ENCODE measurements at regions not wholly inside any gene's neighbourhood (a gene's known extent, or its start where the extent isn't known, plus 50 kb on each side); places are given as distances from the start of the nearest gene placed in this dataset.
A peak's percentile ranks its signal among the peaks of the same experiment; 100 is the strongest.

DNA sequence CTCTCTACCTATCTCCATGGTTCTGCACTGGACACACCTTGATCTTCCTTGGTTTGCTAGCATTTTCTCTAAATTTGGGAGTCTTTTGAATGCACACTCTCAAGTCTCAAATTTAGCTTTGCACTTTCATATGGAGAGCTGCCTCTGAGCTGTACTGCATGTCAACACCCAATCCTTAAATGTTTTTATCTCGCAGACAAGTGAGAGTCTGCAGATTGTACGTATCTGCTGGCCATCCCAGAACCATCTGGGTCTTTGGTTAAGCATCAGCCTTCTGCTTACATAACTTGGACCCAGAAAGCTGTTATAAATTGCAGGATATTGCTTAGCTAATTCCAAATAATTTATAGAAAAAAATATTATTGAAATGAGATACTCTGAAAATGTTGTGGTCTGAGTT is 111.4 kb upstream of the GRAMD2B start:
- DNase-seq (ENCODE audit: low spot score), result no peak

DNA sequence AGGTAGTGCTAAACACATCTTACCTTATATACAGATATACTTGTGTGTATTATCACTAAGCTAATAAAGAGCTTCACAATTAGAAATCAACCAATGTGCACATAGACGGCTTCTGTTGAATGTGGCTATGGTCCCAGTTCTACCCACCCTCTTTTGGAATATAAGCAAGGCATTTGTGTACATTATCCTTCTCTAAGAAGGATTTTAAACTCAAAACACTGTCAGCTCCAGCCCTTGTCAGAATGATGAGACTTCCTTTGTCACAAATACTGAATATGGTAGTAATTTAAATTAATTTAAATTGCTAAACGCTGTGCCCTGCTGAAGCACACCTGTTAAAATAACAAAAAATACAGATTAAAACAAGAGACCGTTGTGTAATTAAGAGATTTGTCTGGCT is 107.9 kb upstream of the GRAMD2B start:
- DNase-seq (ENCODE audit: low spot score), result no peak

DNA sequence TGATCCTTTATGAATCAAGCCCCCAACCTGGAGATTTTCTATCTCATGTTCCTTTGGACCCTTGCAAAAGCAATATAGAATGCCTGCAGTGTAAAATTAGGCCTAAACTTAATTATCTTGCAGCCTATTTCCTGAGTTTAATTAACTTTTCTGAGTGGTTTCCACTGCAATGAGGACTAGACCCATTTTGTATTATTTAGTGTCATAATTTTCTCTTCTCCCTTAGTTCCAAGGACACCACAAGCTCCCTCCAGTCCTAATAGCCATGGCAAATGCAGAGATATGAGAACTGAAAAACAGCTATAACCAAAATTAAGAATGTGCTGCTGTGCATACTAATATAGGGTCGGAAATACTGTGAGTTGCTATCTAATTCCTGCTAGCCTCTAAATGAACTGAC is 90.9 kb upstream of the GRAMD2B start:
- DNase-seq (ENCODE audit: low spot score), result no peak

- DNase-seq (ENCODE audit: low spot score), result no peak
These were observed 88.4 kb upstream of the GRAMD2B start for GRCh38 chr5:126334760-126335159.

DNA sequence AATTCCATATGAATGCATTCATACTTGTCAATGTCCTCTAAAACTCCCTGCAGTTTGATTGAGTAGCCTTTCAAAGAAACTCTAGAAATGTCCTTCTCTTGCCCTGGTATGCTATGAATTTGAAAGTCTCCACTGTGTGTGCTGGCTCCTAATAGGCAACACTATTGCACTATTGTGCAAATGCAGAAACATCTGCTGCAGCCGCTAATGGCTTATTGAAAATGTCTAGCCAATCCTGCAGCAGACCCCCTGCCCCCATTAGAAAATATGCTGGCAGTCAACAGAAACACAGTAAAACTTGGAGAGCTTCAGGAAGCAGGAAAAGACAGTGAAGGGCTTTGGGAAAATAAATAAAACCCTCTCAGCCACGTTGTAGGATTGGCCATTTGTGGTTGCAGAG is 87.3 kb upstream of the GRAMD2B start:
- no peak for DNase-seq (ENCODE audit: low spot score)

DNA sequence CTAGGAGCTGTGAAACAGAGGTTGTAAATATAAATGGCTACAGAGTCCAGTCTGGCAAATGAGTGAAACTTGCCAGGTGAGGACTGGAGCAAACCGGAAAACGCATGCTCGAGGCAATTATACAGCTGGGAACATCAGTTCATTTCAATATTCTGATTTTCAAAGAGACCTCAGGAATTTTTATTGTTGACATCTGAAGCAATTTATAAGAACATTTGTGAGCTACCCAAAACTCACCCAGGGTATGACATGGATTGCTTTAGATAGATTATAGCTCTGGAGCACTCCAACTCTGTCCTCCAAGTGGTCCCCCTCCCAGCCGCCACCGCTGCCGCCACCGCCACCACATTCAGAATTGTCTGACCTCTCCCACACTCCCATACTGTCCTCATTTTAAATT is 84.6 kb upstream of the GRAMD2B start:
- no peak for DNase-seq (ENCODE audit: low spot score)

- DNase-seq (ENCODE audit: low spot score), result peak; percentile 75
These were observed 83.9 kb upstream of the GRAMD2B start for GRCh38 chr5:126339215-126339805.

- DNase-seq (ENCODE audit: low spot score), result peak; percentile 58
These were observed 81.1 kb upstream of the GRAMD2B start for GRCh38 chr5:126341906-126342630.

DNA sequence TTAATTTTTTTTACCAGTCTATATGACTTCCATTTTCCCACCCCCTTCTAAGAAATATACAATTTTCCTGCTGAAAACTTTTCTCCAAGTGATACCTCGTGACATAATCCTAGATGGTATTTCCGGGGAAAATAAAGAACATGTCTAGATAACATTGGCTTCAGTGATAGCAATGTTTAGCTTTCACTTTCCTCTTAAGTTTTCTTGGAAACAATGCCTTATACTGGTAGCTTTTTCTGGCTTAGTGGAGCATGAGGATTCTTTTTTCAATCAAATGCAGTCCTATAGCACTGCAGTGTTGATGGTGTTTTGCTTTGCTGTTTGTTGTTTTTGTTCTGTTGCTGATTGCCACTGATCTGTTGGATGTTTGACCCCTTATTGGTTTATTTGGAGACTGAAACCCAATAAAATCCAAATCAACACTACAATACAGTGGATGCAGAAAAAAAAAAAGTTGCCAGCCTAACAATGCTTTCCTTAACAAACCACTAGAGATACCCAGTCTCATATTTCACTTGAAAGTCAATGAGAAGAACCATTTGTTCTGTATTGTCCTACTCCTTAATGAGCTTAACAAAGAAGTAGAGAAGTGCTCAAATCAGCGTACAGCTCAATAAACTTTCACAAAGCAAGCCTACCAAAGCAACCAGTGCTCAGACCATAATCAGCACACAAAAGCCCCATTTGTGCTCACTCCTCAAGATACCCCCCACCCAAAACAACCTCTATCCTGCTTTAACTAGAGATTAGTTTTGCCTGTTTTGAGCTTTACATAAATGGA is 74.2 kb upstream of the GRAMD2B start:
- no peak for DNase-seq (ENCODE audit: low spot score)

DNA sequence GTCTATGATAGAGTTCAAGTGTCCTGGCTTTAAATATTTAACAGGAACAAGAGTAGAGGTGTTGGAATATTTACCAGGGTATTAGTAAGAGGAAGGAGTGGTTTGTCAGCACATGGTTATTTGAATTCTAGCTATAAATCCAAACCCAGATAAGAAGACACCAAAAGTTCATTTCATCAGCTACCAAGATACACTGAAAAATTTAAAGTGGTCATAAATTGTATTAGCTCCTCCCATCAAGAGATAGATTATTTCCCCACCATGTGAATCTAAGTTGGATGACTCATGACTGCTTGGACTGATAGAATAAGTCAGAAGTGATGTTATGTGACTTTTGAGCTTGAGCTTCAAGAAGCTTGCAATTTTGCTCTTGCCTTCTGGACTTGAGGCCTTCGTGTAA is 72.1 kb upstream of the GRAMD2B start:
- DNase-seq (ENCODE audit: low spot score), result peak; percentile 68

DNA sequence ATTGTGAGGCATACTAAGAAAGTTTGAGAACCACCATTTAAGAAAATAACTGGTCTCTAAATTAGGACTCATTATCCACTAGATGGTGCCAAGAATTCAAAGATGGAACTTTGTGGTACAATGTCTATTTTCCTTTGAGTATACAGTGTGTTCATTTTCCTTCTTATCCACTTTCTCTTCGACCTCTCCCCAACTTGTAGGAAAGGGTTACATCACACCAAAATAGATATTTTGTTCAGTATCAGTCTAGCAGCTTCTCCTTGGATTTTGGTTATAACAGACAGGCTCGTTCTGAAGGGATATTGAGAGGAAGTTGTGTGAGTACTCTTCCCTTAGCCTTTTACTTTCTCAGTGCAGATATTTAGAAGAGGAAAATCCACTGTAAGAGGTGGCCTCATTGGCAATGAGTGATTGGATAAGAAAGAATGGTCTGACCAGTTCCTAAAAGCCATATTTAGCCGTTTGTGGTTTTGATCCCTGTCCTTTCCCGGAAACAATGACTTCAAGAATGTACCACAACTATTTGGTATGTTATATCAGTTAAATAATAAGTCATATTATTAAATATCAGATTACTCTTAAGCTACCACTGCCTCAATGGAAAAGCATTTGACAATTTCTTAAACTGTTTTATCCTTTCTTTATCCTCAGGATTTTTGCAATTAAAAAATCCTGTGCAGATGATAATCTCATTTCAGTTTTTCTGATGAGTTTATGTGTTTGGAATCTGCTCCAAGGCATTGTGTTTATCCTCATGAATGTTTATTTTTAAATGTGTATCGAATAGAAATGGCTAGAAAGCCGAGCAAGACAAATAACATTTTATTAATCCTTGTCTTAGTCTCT is 69.0 kb upstream of the GRAMD2B start:
- peak; percentile 95 for DNase-seq (ENCODE audit: low spot score)

DNA sequence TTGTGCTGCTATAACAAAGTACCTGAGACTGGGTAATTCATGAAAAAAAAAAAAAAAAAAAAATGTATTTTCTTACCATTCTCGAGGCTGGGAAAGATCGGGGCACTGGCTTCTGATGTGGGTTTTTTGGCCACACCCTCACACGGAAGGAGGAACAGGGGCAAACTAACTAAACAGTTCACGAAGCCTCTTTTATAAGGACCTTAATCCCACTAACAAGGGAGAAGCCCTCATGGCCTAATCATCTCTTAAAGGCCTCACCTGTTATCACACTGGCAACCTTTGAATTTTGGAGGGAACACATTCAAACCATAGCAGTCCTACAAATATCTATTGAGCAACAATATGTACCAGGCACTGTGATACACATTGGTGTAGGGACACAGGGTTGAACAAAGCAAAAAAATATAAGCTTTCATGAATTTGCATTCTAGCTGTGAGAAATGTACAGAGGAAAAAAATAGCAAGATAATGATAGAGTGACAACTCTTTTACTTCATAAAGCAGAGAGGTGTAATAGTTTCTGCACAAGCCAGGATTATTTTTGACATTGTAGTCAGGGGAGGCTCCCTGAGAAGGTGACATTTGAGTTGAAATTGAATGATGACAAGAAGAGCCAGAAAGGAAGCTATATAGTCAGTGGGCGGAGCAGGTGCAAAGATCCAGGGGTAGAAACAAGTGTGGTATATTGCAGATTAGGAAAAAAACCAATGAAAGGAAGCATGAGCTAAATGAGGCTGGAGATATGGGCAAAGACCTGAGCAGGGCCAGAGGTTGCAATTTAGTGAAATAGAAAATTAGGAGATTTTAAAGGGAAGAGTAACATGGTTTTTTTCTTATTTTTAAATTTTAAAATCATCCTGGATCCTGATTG is 68.1 kb upstream of the GRAMD2B start:
- no peak for DNase-seq (ENCODE audit: low spot score)

- DNase-seq (ENCODE audit: low spot score), result peak; percentile 61
These were observed 67.3 kb upstream of the GRAMD2B start for GRCh38 chr5:126355940-126356339.

- no peak for DNase-seq (ENCODE audit: low spot score)
These were observed 65.4 kb upstream of the GRAMD2B start for GRCh38 chr5:126357585-126358342.

DNA sequence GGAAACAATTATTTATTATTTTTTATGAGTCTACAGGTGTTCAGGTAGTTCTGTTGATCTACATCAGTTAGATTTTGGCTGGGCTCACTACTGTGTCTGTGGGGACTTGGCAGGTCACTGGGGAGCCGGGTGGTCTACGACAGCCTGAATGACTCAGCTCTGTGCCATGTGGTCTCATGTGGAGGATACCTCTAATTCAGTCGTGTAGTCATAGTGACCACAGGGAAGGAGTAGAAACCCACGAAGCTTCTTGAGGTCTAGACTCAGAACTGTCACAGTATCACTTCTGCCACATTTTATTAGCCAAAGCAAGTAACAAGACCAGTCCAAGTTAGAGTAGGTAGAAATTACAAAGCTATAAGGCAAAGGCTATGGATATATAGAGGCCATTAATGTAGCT is 64.7 kb upstream of the GRAMD2B start:
- peak; percentile 82 for DNase-seq (ENCODE audit: low spot score)

GRCh38 chr5:126359884-126360283 is 63.3 kb upstream of the GRAMD2B start:
- no peak for DNase-seq (ENCODE audit: low spot score)

DNA sequence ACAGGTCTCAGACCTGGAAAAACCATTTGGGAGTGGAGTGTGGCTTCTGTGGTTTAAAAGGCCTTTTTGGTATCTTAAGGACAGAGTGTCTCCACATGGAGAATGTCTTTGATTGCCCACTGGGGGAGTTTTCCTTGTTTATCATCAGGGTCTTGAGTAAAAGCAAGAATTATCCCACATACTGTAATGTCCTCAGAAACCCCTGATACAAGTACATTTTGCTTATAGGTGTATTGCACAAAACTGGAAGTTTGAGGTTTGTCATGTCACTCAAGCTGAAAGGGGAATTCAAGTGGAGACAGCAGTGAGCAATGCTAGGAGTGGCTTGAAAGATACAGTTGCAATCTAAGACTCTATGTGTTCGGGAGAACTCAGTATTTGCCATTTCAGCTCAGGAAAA is 62.7 kb upstream of the GRAMD2B start:
- peak; percentile 48 for DNase-seq (ENCODE audit: low spot score)

DNA sequence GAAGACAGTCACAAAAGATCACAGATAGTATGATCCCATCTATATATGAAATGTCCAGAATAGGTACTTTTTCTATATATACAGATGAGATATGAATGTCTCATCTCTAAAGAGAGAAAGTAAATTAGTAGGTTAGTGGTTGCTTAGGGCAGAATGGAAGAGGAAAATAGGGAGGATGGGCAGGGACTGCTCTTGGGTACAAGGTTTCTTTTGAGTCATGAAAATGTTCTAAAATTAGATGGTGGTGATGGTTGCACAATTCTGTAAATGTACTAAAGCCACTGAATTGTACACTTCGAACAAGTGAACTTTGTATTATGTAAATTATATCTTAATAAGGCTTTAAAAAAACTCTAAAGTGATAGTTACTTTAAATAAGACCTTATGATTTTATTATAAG is 59.6 kb upstream of the GRAMD2B start:
- no peak for DNase-seq (ENCODE audit: low spot score)

DNA sequence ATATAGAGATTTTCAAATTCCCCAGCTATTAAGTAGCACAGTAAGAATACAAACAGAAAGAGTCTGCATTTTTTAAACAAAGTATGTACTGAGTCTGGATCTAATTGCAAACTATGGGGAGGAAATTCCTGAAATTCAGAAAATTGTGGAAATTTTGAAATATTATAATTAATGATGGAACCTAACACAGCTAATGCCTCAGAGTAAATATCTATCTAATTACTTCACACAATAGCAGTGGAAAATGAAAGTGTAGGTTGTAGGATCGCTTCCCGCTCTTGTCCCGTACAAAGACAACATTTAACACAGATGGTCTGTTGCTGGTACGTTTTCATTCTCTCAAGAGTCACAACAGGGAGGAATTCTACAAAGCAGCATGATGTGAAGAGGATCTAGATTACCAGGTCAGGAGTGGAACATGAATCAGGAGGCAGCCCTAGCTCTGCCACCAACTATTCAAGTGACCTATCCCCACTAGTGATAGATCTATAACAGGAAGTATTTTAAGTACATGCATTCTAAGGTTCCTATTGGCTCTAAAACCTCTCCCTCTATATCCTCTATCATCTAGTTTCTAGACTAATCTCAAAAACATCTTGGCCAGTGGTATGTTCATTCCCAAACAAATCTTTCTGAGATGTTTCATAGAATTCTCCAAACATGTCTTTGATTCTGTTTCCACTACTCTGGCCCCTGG is 58.9 kb upstream of the GRAMD2B start:
- DNase-seq (ENCODE audit: low spot score), result no peak
